ENCODE measurements at regions not wholly inside any gene's neighbourhood (a gene's known extent, or its start where the extent isn't known, plus 50 kb on each side); places are given as distances from the start of the nearest gene placed in this dataset.
"Not testable (repeated sequence)": the region's sequence is repeated elsewhere in the genome, so short reads cannot be mapped to it uniquely, and the experiment has no call there.

- DNase-seq: no peak
Observed at GRCh38 chr3:177647341-177647740, 450.1 kb upstream of the TBL1XR1 start.

GRCh38 chr3:177647876-177648275, 450.6 kb upstream of the TBL1XR1 start:
- no peak for DNase-seq

- no peak for DNase-seq
Observed at GRCh38 chr3:177652556-177653291, 455.4 kb upstream of the TBL1XR1 start.

GRCh38 chr3:177657243-177657642, 460.0 kb upstream of the TBL1XR1 start:
- no peak for DNase-seq

- DNase-seq: no peak
Observed at GRCh38 chr3:177658354-177658753, 461.1 kb upstream of the TBL1XR1 start.

- not testable (repeated sequence) for DNase-seq
Observed at GRCh38 chr3:177664380-177665103, 467.3 kb upstream of the TBL1XR1 start.

- DNase-seq: no peak
Observed at GRCh38 chr3:177665122-177665808, 468.0 kb upstream of the TBL1XR1 start.

- no peak for DNase-seq
Observed at GRCh38 chr3:177672252-177672911, 475.1 kb upstream of the TBL1XR1 start.

GRCh38 chr3:177673112-177673914, 476.0 kb upstream of the TBL1XR1 start:
- DNase-seq: no peak

GRCh38 chr3:177674186-177674585, 476.9 kb upstream of the TBL1XR1 start:
- DNase-seq: no peak

- no peak for DNase-seq
Observed at GRCh38 chr3:177676148-177676547, 478.9 kb upstream of the TBL1XR1 start.

GRCh38 chr3:177676947-177677587, 479.8 kb upstream of the TBL1XR1 start:
- no peak for DNase-seq

GRCh38 chr3:177679568-177680471, 482.5 kb upstream of the TBL1XR1 start:
- peak; percentile 54 for DNase-seq

- DNase-seq: no peak
Observed at GRCh38 chr3:177680472-177680821, 483.2 kb upstream of the TBL1XR1 start.

GRCh38 chr3:177681156-177681555, 483.9 kb upstream of the TBL1XR1 start:
- DNase-seq: no peak

GRCh38 chr3:177681852-177682251, 484.6 kb upstream of the TBL1XR1 start:
- DNase-seq: no peak

GRCh38 chr3:177683586-177683985, 486.3 kb upstream of the TBL1XR1 start:
- DNase-seq: no peak

- DNase-seq: no peak
Observed at GRCh38 chr3:177686671-177687070, 489.4 kb upstream of the TBL1XR1 start.

- DNase-seq: no peak
Observed at GRCh38 chr3:177687291-177687690, 490.0 kb upstream of the TBL1XR1 start.

- DNase-seq: no peak
Observed at GRCh38 chr3:177688152-177688551, 490.9 kb upstream of the TBL1XR1 start.

- DNase-seq: no peak
Observed at GRCh38 chr3:177689077-177689476, 491.8 kb upstream of the TBL1XR1 start.

All from retina (tissue), 1 donor.